ENCODE measurements at regions not wholly inside any gene's neighbourhood (a gene's known extent, or its start where the extent isn't known, plus 50 kb on each side); places are given as distances from the start of the nearest gene placed in this dataset.
A peak's percentile ranks its signal among the peaks of the same experiment; 100 is the strongest.
"Not testable (repeated sequence)": the region's sequence is repeated elsewhere in the genome, so short reads cannot be mapped to it uniquely, and the experiment has no call there.

- no peak for DNase-seq (ENCODE audit: low read depth in 2 of 2)
These were observed 59.2 kb upstream of the ADGRB3 start for GRCh38 chr6:68575765-68576439.

GRCh38 chr6:68572975-68573374, 62.1 kb upstream of the ADGRB3 start:
- no peak for DNase-seq (ENCODE audit: low read depth in 2 of 2)

- DNase-seq (ENCODE audit: low read depth in 2 of 2), result peak in 1 of 2 donors; percentile 26
These were observed 62.6 kb upstream of the ADGRB3 start for GRCh38 chr6:68572525-68572924.

GRCh38 chr6:68559716-68560115, 75.4 kb upstream of the ADGRB3 start:
- DNase-seq (ENCODE audit: low read depth in 2 of 2), result no peak

GRCh38 chr6:68559070-68559469, 76.0 kb upstream of the ADGRB3 start:
- DNase-seq (ENCODE audit: low read depth in 2 of 2), result no peak

- no peak for DNase-seq (ENCODE audit: low read depth in 2 of 2)
These were observed 88.5 kb upstream of the ADGRB3 start for GRCh38 chr6:68546620-68547019.

- DNase-seq (ENCODE audit: low read depth in 2 of 2), result no peak
These were observed 90.6 kb upstream of the ADGRB3 start for GRCh38 chr6:68544450-68544849.

- no peak for DNase-seq (ENCODE audit: low read depth in 2 of 2)
These were observed 101.7 kb upstream of the ADGRB3 start for GRCh38 chr6:68533339-68533795.

GRCh38 chr6:68527691-68528090, 107.4 kb upstream of the ADGRB3 start:
- no peak for DNase-seq (ENCODE audit: low read depth in 2 of 2)

- no peak for DNase-seq (ENCODE audit: low read depth in 2 of 2)
These were observed 128.2 kb upstream of the ADGRB3 start for GRCh38 chr6:68506911-68507310.

- no peak for DNase-seq (ENCODE audit: low read depth in 2 of 2)
These were observed 132.1 kb upstream of the ADGRB3 start for GRCh38 chr6:68502946-68503345.

- DNase-seq (ENCODE audit: low read depth in 2 of 2), result no peak
These were observed 137.2 kb upstream of the ADGRB3 start for GRCh38 chr6:68497927-68498326.

- DNase-seq (ENCODE audit: low read depth in 2 of 2), result not testable (repeated sequence)
These were observed 140.2 kb upstream of the ADGRB3 start for GRCh38 chr6:68494880-68495279.

GRCh38 chr6:68476611-68477010, 158.5 kb upstream of the ADGRB3 start:
- DNase-seq (ENCODE audit: low read depth in 2 of 2), result no peak

GRCh38 chr6:68473433-68474210, 161.5 kb upstream of the ADGRB3 start:
- DNase-seq (ENCODE audit: low read depth in 2 of 2), result no peak

- no peak for DNase-seq (ENCODE audit: low read depth in 2 of 2)
These were observed 166.7 kb upstream of the ADGRB3 start for GRCh38 chr6:68468244-68468884.

- no peak for DNase-seq (ENCODE audit: low read depth in 2 of 2)
These were observed 176.6 kb upstream of the ADGRB3 start for GRCh38 chr6:68458447-68458846.

GRCh38 chr6:68447112-68447511, 188.0 kb upstream of the ADGRB3 start:
- no peak for DNase-seq (ENCODE audit: low read depth in 2 of 2)

GRCh38 chr6:68445926-68446325, 189.2 kb upstream of the ADGRB3 start:
- DNase-seq (ENCODE audit: low read depth in 2 of 2), result no peak

- DNase-seq (ENCODE audit: low read depth in 2 of 2), result no peak
These were observed 191.4 kb upstream of the ADGRB3 start for GRCh38 chr6:68443704-68444103.

GRCh38 chr6:68427630-68428029, 207.5 kb upstream of the ADGRB3 start:
- DNase-seq (ENCODE audit: low read depth in 2 of 2), result no peak

- DNase-seq (ENCODE audit: low read depth in 2 of 2), result no peak
These were observed 225.1 kb upstream of the ADGRB3 start for GRCh38 chr6:68410021-68410420.

GRCh38 chr6:68400396-68400795, 234.7 kb upstream of the ADGRB3 start:
- no peak for DNase-seq (ENCODE audit: low read depth in 2 of 2)

All from lung microvascular endothelial cell (primary cell).